ENCODE measurements at regions not wholly inside any gene's neighbourhood (a gene's known extent, or its start where the extent isn't known, plus 50 kb on each side); places are given as distances from the start of the nearest gene placed in this dataset.

DNA sequence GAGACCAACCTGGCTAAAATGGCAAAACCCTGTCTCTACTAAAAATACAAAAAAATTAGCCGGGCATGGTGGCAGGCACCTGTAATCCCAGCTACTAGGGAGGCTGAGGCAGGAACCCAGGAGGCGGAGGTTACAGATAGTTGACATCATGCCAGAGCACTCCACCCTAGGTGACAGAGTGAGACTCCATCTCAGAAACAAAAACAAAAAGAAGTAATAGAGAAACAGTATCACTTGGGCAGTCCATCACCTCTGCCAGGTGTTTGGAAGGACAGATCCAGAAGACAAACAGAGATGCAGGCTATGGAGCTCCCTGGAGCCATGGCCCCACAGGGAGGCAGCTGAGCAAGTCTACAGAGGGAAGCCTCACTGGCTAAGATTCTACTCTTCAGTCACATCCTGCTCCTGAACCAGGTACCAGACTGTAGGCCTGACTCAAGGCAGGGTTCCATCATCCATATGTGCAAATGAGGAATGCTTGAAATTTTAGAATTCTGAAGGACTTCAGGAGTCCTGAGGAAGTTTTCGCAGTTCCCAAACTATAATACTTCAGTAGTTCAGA lies 81.4 kb upstream of the CPEB2 start:
- TF ChIP-seq POLR2A (IDR thresholded peaks at IDR 0.05; ENCODE audit: low read depth) (no peak), EP300 (IDR thresholded peaks at IDR 0.05) (no peak)
- TF ChIP-seq, protein P1, sequence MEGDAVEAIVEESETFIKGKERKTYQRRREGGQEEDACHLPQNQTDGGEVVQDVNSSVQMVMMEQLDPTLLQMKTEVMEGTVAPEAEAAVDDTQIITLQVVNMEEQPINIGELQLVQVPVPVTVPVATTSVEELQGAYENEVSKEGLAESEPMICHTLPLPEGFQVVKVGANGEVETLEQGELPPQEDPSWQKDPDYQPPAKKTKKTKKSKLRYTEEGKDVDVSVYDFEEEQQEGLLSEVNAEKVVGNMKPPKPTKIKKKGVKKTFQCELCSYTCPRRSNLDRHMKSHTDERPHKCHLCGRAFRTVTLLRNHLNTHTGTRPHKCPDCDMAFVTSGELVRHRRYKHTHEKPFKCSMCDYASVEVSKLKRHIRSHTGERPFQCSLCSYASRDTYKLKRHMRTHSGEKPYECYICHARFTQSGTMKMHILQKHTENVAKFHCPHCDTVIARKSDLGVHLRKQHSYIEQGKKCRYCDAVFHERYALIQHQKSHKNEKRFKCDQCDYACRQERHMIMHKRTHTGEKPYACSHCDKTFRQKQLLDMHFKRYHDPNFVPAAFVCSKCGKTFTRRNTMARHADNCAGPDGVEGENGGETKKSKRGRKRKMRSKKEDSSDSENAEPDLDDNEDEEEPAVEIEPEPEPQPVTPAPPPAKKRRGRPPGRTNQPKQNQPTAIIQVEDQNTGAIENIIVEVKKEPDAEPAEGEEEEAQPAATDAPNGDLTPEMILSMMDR (IDR thresholded peaks at IDR 0.05) = no peak

Measured in esophagus muscularis mucosa (tissue), 4 donors.